Neutrophil (primary cell): ENCODE measurements at regions not wholly inside any gene's neighbourhood (a gene's known extent, or its start where the extent isn't known, plus 50 kb on each side); places are given as distances from the start of the nearest gene placed in this dataset.

Experiments used
- H3K27ac ChIP-seq: fragments of 200-600 bp; sonication (generic); 2 replicates; pipeline ENCODE4 v1.5.1; 2016; ENCODE audit warnings: mild to moderate bottlenecking, moderate library complexity
- H3K27me3 ChIP-seq: fragments of 200-600 bp; sonication (generic); 2 replicates; pipeline ENCODE4 v1.6.0; 2016; ENCODE audit warnings: mild to moderate bottlenecking
- H3K36me3 ChIP-seq: fragments of 200-600 bp; sonication (generic); 2 replicates; pipeline ENCODE4 v1.5.1; 2017
- H3K4me1 ChIP-seq, 2 experiments: fragments of 200-600 bp in 1 of 2; sonication (generic) in 1 of 2; 1 replicate in 1 of 2; 2 replicates in 1 of 2; pipeline versions ENCODE4 v1.5.1 to v1.6.1; 2013 to 2016; ENCODE audit warnings: low read depth in 1 of 2, low read length in 1 of 2, mild to moderate bottlenecking in 1 of 2, moderate library complexity in 1 of 2; ENCODE audit not compliant: control insufficient read depth in 1 of 2, insufficient read depth in 1 of 2
- H3K4me3 ChIP-seq, 2 experiments: fragments of 200-600 bp in 1 of 2; sonication (generic) in 1 of 2; 1 replicate in 1 of 2; 2 replicates in 1 of 2; pipeline ENCODE4 v1.5.1; 2013 to 2016; ENCODE audit warnings: low read depth in 1 of 2, low read length in 1 of 2, mild to moderate bottlenecking in 1 of 2, moderate library complexity in 1 of 2
- H3K9me3 ChIP-seq: fragments of 200-600 bp; sonication (generic); 2 replicates; pipeline ENCODE4 v1.5.1; 2016
- TF ChIP-seq, protein P1 (sequence below): fragments of 200-600 bp; sonication (generic); IDR thresholded peaks from 2 replicates; pipeline ENCODE4 v1.5.1; 2016; ENCODE audit warnings: antibody characterized with exemption

DNA sequence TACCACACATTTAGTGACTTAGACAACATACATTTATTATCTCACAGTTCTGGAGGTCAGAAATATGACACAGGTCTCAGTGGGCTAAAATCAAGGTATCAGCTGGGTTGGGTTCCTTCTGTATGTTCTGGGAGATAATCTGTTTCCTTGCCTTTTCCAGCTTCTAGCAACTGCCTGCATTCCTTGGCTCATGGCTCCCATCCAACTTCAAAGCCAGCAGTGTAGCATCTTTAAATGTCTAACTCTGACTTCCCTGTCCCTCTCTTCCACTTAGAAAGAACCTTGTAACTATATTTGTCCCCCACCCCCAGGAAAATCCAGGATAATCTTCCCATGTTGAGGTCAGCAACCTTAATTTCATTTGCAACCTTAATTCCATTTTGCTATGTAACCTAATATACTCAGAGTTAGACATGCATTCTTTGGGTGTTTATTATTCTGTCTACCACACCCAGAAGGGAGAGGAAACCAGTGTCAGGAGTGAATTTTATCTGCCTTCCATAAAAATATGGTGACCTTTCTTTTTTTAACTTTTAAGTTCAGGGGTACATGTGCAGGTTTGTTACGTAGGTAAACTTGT lies 57.3 kb upstream of the SMIM30 start:
- Histone ChIP-seq H3K36me3 (no peaks in the 10 kb centered on the region), H3K27ac (no peak overlapping the region), H3K27me3 (no peaks in the 10 kb centered on the region), H3K4me3 (no peak overlapping the region), H3K9me3 (no peaks in the 10 kb centered on the region), H3K4me1 (no peaks in the 10 kb centered on the region)
- TF ChIP-seq, protein P1, sequence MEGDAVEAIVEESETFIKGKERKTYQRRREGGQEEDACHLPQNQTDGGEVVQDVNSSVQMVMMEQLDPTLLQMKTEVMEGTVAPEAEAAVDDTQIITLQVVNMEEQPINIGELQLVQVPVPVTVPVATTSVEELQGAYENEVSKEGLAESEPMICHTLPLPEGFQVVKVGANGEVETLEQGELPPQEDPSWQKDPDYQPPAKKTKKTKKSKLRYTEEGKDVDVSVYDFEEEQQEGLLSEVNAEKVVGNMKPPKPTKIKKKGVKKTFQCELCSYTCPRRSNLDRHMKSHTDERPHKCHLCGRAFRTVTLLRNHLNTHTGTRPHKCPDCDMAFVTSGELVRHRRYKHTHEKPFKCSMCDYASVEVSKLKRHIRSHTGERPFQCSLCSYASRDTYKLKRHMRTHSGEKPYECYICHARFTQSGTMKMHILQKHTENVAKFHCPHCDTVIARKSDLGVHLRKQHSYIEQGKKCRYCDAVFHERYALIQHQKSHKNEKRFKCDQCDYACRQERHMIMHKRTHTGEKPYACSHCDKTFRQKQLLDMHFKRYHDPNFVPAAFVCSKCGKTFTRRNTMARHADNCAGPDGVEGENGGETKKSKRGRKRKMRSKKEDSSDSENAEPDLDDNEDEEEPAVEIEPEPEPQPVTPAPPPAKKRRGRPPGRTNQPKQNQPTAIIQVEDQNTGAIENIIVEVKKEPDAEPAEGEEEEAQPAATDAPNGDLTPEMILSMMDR: no peak

DNA sequence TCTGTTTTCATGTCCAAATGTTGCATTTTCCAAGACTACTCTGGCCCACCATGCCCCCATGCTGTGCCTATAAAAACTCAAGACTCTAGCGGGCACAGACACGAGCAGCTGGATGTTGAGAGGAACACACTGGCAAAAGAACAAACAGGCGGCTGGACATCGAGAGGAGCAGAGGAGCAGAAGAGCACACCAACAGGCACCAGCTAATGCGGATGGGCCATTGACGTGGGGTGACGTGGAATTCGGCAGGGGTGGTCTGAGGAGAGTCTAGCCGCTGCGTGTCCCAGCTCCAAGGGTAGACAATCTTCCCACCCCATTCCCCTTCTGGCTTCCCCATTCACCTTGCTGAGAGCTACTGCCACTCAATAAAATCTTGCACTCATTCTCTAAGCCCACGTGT lies 54.4 kb upstream of the SMIM30 start:
- no peaks in the 10 kb centered on the region for H3K36me3 ChIP-seq
- H3K27ac ChIP-seq: no peak overlapping the region
- TF ChIP-seq, protein P1: no peak
- H3K4me3 ChIP-seq: no peak overlapping the region
- H3K9me3 ChIP-seq: no peaks in the 10 kb centered on the region
- H3K4me1 ChIP-seq: no peaks in the 10 kb centered on the region
- no peaks in the 10 kb centered on the region for H3K27me3 ChIP-seq

DNA sequence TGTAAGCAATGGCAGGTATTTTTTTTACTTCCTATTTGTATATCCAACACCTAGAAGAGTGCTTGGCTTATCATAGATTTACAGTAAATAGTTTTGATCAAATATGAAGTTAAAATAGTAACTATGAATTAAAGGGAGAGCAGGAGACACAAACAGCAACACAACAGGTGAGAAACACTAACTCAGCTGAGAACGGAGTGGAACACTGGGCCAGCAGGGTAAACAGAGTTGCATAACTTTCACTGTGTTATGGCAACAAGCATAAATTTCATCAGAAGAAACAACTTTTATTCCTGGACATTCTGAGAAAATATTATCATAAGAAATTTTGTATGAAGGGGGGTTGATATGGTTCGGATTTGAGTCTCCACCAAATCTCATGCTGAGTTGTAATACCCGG lies 52.2 kb upstream of the SMIM30 start:
- Histone ChIP-seq H3K4me3 (no peak overlapping the region), H3K36me3 (no peaks in the 10 kb centered on the region), H3K4me1 (no peaks in the 10 kb centered on the region), H3K27me3 (no peaks in the 10 kb centered on the region), H3K27ac (no peak overlapping the region), H3K9me3 (no peaks in the 10 kb centered on the region)
- TF ChIP-seq, protein P1: no peak
